Neuronal stem cell (in vitro differentiated cells): ENCODE measurements at regions not wholly inside any gene's neighbourhood (a gene's known extent, or its start where the extent isn't known, plus 50 kb on each side); places are given as distances from the start of the nearest gene placed in this dataset.

Source experiments
- DNase-seq: peaks from one replicate; pipeline ENCODE4 v3.0.0-alpha.2; 2013; ENCODE audit warnings: low spot score
- H2AFZ ChIP-seq: one replicate; pipeline ENCODE4 v1.6.1; 2013; ENCODE audit warnings: mild to moderate bottlenecking, low read length, inconsistent platforms
- H2AK5ac ChIP-seq: 2 replicates; pipeline ENCODE4 v1.6.1; 2013; ENCODE audit warnings: low read depth, mild to moderate bottlenecking, inconsistent platforms, low read length, moderate library complexity, mixed read lengths
- H2BK120ac ChIP-seq: 2 replicates; pipeline ENCODE4 v1.6.1; 2013; ENCODE audit warnings: low read depth, mild to moderate bottlenecking, inconsistent platforms, low read length, moderate library complexity, mixed read lengths
- H2BK12ac ChIP-seq: one replicate; pipeline ENCODE4 v1.6.1; 2013; ENCODE audit warnings: low read length, inconsistent platforms
- H2BK15ac ChIP-seq: 2 replicates; pipeline ENCODE4 v1.6.1; 2013; ENCODE audit warnings: mild to moderate bottlenecking, low read length, inconsistent platforms, mixed read lengths
- H2BK5ac ChIP-seq: one replicate; pipeline ENCODE4 v1.6.1; 2013; ENCODE audit warnings: inconsistent platforms, mild to moderate bottlenecking, low read length, moderate library complexity
- H3K14ac ChIP-seq: one replicate; pipeline ENCODE4 v1.6.1; 2013; ENCODE audit warnings: low read length, inconsistent platforms
- H3K18ac ChIP-seq: 2 replicates; pipeline ENCODE4 v1.6.1; 2013; ENCODE audit warnings: low read length, inconsistent platforms
- H3K23ac ChIP-seq: 2 replicates; pipeline ENCODE4 v1.6.1; 2013; ENCODE audit warnings: low read depth, mild to moderate bottlenecking, mixed read lengths, low read length, inconsistent platforms; ENCODE audit not compliant: poor library complexity
- H3K27ac ChIP-seq: replicated peaks from 3 replicates; pipeline ENCODE4 v1.5.1; 2013; ENCODE audit warnings: low read length, inconsistent platforms
- H3K27me3 ChIP-seq, 3 experiments: 2 replicates each; pipeline ENCODE4 v1.6.1; 2013; ENCODE audit warnings: low read length in 3 of 3, mild to moderate bottlenecking in 2 of 3, inconsistent platforms in 1 of 3, low read depth in 1 of 3, mixed read lengths in 1 of 3, moderate library complexity in 1 of 3; ENCODE audit not compliant: control insufficient read depth in 3 of 3, insufficient read depth in 3 of 3
- H3K36me3 ChIP-seq, 2 donors: replicated peaks in 1 of 2; 2 replicates each; pipeline ENCODE4 v1.6.1; 2013; ENCODE audit warnings: low read length in 2 of 2; ENCODE audit not compliant: control insufficient read depth in 2 of 2, insufficient read depth in 2 of 2
- H3K4ac ChIP-seq: 2 replicates; pipeline ENCODE4 v1.6.1; 2013; ENCODE audit warnings: inconsistent platforms, mild to moderate bottlenecking, low read length, moderate library complexity
- H3K4me1 ChIP-seq, 2 donors: 1 replicate in 1 of 2; 2 replicates in 1 of 2; pipeline ENCODE4 v1.6.1; 2013; ENCODE audit warnings: low read length in 2 of 2, low read depth in 1 of 2; ENCODE audit not compliant: control insufficient read depth in 2 of 2, insufficient read depth in 1 of 2
- H3K4me2 ChIP-seq: one replicate; pipeline ENCODE4 v1.6.1; 2013; ENCODE audit warnings: mild to moderate bottlenecking, low read length, inconsistent platforms; ENCODE audit not compliant: insufficient read depth, poor library complexity, severe bottlenecking
- H3K4me3 ChIP-seq, 2 donors: 2 replicates each; pipeline ENCODE4 v1.5.1; 2013; ENCODE audit warnings: low read length in 2 of 2, mild to moderate bottlenecking in 2 of 2, inconsistent platforms in 1 of 2, moderate library complexity in 1 of 2
- H3K79me1 ChIP-seq: one replicate; pipeline ENCODE4 v1.6.1; 2013; ENCODE audit warnings: low read depth, mild to moderate bottlenecking, inconsistent platforms, low read length, moderate library complexity
- H3K9ac ChIP-seq: one replicate; pipeline ENCODE4 v1.6.1; 2013; ENCODE audit warnings: mild to moderate bottlenecking, low read depth, low read length, inconsistent platforms; ENCODE audit not compliant: poor library complexity
- H3K9me3 ChIP-seq, 2 donors: replicated peaks in 1 of 2; 2 replicates each; pipeline versions ENCODE3 to v1.6.1; 2013; ENCODE audit warnings: low read length in 2 of 2, mild to moderate bottlenecking in 2 of 2, inconsistent platforms in 1 of 2, low read depth in 1 of 2, mixed read lengths in 1 of 2, moderate library complexity in 1 of 2; ENCODE audit not compliant: control insufficient read depth in 2 of 2, insufficient read depth in 1 of 2
- H4K8ac ChIP-seq: one replicate; pipeline ENCODE4 v1.6.1; 2013; ENCODE audit warnings: low read depth, mild to moderate bottlenecking, inconsistent platforms, low read length, moderate library complexity
- H4K91ac ChIP-seq: one replicate; pipeline ENCODE4 v1.6.1; 2013; ENCODE audit warnings: low read length, low read depth, mild to moderate bottlenecking, inconsistent platforms; ENCODE audit not compliant: poor library complexity
- WGBS, 2 donors: extraction: QIAGEN DNeasy Blood & Tissue Kit; methylation state at CpG; one replicate each; pipeline ENCODE4 v1.1.7; 2013; ENCODE audit warnings: missing lambda C conversion rate in 2 of 2, mixed read lengths in 1 of 2; ENCODE audit not compliant: insufficient read length in 2 of 2, insufficient replicate concordance in 1 of 2; ENCODE audit errors: extremely low coverage in 2 of 2; 5-methylcytosine and 5-hydroxymethylcytosine counted together

GRCh38 chr11:27908621-27909020 is 199.3 kb downstream of the KIF18A start:
- Histone ChIP-seq H3K79me1 (no peaks in the 10 kb centered on the region), H3K18ac (no peak overlapping the region), H3K9me3 (no peaks in the 10 kb centered on the region), H2AFZ (no peak overlapping the region), H3K4me3 (no peak overlapping the region), H2BK5ac (no peak overlapping the region), H3K4ac (no peak overlapping the region), H3K27ac (no peak overlapping the region), H3K4me1 (no peaks in the 10 kb centered on the region), H4K8ac (no peak overlapping the region), H3K36me3 (no peaks in the 10 kb centered on the region), H3K23ac (no peak overlapping the region), H2BK12ac (no peak overlapping the region), H4K91ac (no peak overlapping the region), H2AK5ac (no peak overlapping the region), H3K4me2 (no peak overlapping the region), H3K9ac (no peak overlapping the region), H2BK120ac (no peak overlapping the region), H3K14ac (no peak overlapping the region), H3K27me3 (no peaks in the 10 kb centered on the region), H2BK15ac (no peak overlapping the region)
- WGBS, 2 donors = no CpG with 5 or more reads among the region's 3 CpGs
- DNase-seq = no peak

DNA sequence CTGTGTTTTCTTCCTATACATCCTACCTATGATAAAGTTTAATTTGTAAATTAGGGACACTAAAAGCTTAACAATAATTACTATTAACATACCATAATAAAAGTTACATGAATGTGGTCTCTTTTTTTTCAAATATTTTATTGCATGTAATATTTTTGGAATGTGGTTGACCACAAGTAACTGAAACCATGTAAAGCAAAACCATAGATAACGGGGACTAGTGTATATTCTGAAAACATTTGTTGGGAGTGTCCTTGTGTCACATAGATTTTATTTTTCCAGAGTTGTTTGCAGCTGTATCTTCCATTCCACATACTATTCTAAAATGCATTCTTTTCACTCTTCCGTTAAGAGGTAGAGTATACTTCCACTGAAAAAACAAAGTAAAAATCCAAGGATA is 200.4 kb downstream of the KIF18A start:
- H3K27ac ChIP-seq = no peak overlapping the region
- no peak overlapping the region for H2BK12ac ChIP-seq
- no peak overlapping the region for H3K18ac ChIP-seq
- no peaks in the 10 kb centered on the region for H3K36me3 ChIP-seq
- H2BK120ac ChIP-seq = no peak overlapping the region
- no peak overlapping the region for H2AK5ac ChIP-seq
- H3K23ac ChIP-seq = no peak overlapping the region
- no peak overlapping the region for H3K14ac ChIP-seq
- no peaks in the 10 kb centered on the region for H3K79me1 ChIP-seq
- H3K4me1 ChIP-seq = no peaks in the 10 kb centered on the region
- no peak overlapping the region for H4K8ac ChIP-seq
- no peak overlapping the region for H2BK15ac ChIP-seq
- H3K27me3 ChIP-seq = no peaks in the 10 kb centered on the region
- H3K9ac ChIP-seq = no peak overlapping the region
- H4K91ac ChIP-seq = no peak overlapping the region
- no peak for DNase-seq
- H2AFZ ChIP-seq = no peak overlapping the region
- no peak overlapping the region for H3K4me3 ChIP-seq
- no peak overlapping the region for H3K4me2 ChIP-seq
- WGBS, 2 donors = no CpG with 5 or more reads among the region's 2 CpGs
- H3K9me3 ChIP-seq = no peaks in the 10 kb centered on the region
- no peak overlapping the region for H3K4ac ChIP-seq
- H2BK5ac ChIP-seq = no peak overlapping the region

DNA sequence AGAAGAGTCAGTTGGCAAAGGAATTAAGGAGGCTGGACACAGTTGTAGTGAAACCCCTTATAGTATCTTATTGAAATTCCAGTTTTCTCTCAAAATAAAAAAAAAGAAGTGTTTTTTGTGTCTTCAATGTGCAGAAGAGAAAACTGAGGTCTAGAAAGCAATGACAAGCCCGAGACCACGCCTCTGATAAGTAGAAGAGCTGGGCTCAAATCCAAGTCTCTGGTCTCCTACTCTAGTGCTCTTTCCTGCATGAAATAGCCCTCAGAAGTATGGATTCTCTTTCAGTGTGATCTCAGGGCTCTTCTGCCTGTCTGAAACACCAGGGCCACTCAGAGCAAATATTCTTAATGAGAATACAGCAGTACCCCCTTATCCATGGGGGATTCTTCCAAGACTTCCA is 200.9 kb downstream of the KIF18A start:
- Histone ChIP-seq H4K91ac (no peak overlapping the region), H3K36me3 (no peaks in the 10 kb centered on the region), H3K4me2 (no peak overlapping the region), H3K9me3 (no peaks in the 10 kb centered on the region), H4K8ac (no peak overlapping the region), H3K9ac (no peak overlapping the region), H3K4me1 (no peaks in the 10 kb centered on the region), H3K4me3 (no peak overlapping the region), H3K27ac (no peak overlapping the region), H3K23ac (no peak overlapping the region), H3K14ac (no peak overlapping the region), H3K4ac (no peak overlapping the region), H2AK5ac (no peak overlapping the region), H3K79me1 (no peaks in the 10 kb centered on the region), H2BK120ac (no peak overlapping the region), H2BK12ac (no peak overlapping the region), H2BK15ac (no peak overlapping the region), H2BK5ac (no peak overlapping the region), H3K18ac (no peak overlapping the region), H3K27me3 (no peaks in the 10 kb centered on the region), H2AFZ (no peak overlapping the region)
- WGBS, 2 donors = no CpG with 5 or more reads among the region's 2 CpGs
- no peak for DNase-seq

- H2AFZ ChIP-seq = no peak overlapping the region
- H2BK5ac ChIP-seq = no peak overlapping the region
- H3K27ac ChIP-seq = no peak overlapping the region
- no peak overlapping the region for H3K4me2 ChIP-seq
- no peak overlapping the region for H3K9ac ChIP-seq
- H3K36me3 ChIP-seq = no peaks in the 10 kb centered on the region
- no peaks in the 10 kb centered on the region for H3K4me1 ChIP-seq
- H3K4ac ChIP-seq = no peak overlapping the region
- H3K23ac ChIP-seq = no peak overlapping the region
- DNase-seq = no peak
- no CpG with 5 or more reads among the region's 3 CpGs for WGBS, 2 donors
- no peak overlapping the region for H3K14ac ChIP-seq
- H3K27me3 ChIP-seq = no peaks in the 10 kb centered on the region
- no peaks in the 10 kb centered on the region for H3K9me3 ChIP-seq
- no peak overlapping the region for H4K91ac ChIP-seq
- no peak overlapping the region for H3K4me3 ChIP-seq
- H2BK15ac ChIP-seq = no peak overlapping the region
- no peak overlapping the region for H2BK12ac ChIP-seq
- H2AK5ac ChIP-seq = no peak overlapping the region
- no peak overlapping the region for H2BK120ac ChIP-seq
- no peak overlapping the region for H3K18ac ChIP-seq
- H3K79me1 ChIP-seq = no peaks in the 10 kb centered on the region
- no peak overlapping the region for H4K8ac ChIP-seq
Observed at GRCh38 chr11:27904358-27905055, 203.4 kb downstream of the KIF18A start.
